GM13977 (cell line): ENCODE measurements at regions not wholly inside any gene's neighbourhood (a gene's known extent, or its start where the extent isn't known, plus 50 kb on each side); places are given as distances from the start of the nearest gene placed in this dataset.

ENCODE experiments used
- DNase-seq: peaks from one replicate; pipeline ENCODE4 v3.0.0; 2012; ENCODE audit warnings: low spot score
- in situ Hi-C: fragments of 300-500 bp; cut with MboI; formaldehyde crosslinking; loops from one replicate; pipeline ENCODE4 v1.12.0; 2022; ENCODE audit warnings: low sequenced_read_pairs, low pct_unique_long_range_greater_than_20kb, mixed read lengths, inconsistent platforms; ENCODE audit not compliant: unreplicated experiment
- TF ChIP-seq, protein P1 (sequence below): IDR thresholded peaks from 2 replicates; pipeline ENCODE4 v1.5.1; 2012; ENCODE audit warnings: mild to moderate bottlenecking, control low read depth; ENCODE audit not compliant: insufficient read depth; ENCODE audit errors: extremely low read depth, missing control alignments

DNA sequence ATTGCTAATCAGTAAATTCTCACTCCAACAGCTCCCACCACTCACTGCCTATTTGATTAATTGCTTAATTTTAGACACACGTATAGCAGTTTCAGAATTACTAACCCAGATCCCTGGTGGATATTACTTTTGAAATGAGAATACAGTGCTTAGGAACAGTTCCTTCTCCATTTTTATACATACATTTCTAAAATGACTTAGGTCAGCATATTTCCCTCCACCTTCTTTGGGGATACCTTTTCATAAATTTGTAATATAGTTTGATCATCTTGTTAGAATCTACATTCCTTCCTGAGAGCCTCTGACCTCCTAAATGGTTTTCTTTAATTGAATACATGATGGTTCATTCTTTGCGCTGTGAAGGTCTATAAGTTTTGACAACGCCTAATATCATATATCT is 279.8 kb upstream of the NETO1 start:
- no peak for DNase-seq
- TF ChIP-seq, protein P1, sequence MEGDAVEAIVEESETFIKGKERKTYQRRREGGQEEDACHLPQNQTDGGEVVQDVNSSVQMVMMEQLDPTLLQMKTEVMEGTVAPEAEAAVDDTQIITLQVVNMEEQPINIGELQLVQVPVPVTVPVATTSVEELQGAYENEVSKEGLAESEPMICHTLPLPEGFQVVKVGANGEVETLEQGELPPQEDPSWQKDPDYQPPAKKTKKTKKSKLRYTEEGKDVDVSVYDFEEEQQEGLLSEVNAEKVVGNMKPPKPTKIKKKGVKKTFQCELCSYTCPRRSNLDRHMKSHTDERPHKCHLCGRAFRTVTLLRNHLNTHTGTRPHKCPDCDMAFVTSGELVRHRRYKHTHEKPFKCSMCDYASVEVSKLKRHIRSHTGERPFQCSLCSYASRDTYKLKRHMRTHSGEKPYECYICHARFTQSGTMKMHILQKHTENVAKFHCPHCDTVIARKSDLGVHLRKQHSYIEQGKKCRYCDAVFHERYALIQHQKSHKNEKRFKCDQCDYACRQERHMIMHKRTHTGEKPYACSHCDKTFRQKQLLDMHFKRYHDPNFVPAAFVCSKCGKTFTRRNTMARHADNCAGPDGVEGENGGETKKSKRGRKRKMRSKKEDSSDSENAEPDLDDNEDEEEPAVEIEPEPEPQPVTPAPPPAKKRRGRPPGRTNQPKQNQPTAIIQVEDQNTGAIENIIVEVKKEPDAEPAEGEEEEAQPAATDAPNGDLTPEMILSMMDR = no peak
- in situ Hi-C loops = no loop called here

DNA sequence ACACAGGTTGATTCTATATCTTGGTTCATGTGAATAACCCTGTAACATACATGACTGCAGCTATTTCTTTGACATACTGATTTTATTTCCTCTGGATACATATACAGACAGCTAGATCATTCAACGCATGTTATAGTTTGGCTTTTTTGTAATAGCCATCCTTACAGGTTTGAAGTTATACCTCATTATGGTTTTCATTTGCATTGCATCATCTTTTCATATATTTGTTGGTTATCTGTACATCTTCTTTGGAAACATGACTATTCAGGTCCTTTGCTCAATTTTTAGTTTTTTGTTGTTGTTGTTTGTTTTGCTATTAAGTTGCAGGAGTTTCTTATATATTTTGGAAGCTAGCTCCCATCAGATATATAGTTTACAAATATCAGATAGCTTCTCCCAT is 276.2 kb upstream of the NETO1 start:
- in situ Hi-C loops = no loop called here
- no peak for DNase-seq
- TF ChIP-seq, protein P1 = no peak

DNA sequence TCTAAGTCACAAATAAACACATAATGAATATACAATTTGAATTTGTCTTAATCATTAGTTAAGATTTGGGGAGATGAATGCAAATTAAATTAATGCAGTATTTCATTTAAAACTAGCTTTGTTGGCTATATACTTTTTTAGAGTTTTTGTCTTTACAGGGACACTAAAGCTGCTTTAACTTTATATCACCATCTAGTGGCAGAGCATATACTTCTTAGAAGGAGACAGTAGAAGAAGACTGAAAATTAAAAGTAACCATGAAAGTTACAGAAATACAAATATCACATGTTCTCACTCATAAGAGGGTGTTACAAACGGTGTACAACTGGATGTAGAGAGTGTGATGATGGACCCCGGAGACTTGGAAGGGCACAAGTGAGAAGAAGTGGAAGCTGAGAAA is 268.3 kb upstream of the NETO1 start:
- TF ChIP-seq, protein P1 = peak; percentile 51
- peak; percentile 8 for DNase-seq
- in situ Hi-C loops = no loop called here

DNA sequence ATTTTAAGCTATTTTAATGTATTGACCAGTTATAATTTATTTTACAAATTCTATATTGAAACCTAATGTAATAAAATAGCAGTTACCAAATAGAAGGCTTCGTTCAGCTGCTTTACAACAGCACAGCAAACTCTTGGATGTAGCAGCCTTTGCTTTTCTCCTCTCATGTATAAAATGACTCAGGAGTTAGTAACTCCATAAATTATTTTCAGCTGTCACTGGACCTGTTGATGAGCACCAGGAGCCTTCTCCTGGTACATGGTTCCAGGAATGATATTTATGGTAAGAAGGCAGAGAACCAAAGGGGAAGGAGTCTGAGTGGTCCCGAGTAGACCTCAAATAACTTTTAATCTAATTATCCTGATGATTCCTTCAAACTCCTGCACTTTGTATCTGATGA is 256.4 kb upstream of the NETO1 start:
- DNase-seq = no peak
- in situ Hi-C loops = no loop called here
- TF ChIP-seq, protein P1 = no peak

DNA sequence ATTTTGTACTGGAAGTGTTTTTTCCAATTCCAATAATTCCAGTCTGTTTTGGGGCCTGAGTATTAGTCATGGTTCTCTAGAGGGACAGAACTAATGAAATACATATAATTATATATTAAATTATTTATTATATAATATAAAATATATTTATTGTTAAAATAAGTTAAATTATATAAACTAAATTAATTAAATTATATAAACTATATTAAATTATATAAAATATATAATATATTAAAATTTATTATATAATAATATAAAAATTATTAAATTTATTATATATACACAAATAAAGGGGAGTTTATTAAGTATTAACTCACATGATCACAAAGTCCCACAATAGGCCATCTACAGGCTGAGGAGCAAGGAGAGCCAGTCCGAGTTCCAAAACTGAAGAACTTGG is 253.4 kb upstream of the NETO1 start:
- TF ChIP-seq, protein P1 = no peak
- in situ Hi-C loops = no loop called here
- DNase-seq = no peak

DNA sequence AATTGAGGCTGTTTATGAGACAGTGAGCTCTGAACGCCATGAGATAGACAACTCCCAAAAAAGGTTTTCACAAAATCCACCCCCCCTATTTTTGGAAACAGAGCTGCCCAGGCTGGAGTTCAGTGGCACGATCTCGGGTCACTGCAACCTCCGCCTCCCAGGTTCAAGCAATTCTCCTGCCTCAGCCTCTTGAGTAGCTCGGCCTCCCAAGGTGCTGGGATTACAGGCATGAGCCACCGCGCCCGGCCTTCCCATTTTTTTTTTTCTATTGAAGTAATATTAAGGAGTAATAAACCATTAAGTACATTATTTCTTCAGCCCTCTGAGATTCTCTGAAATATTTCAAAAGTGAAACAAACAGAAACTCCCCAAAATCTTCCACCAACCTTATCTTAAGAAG is 252.8 kb upstream of the NETO1 start:
- TF ChIP-seq, protein P1 = no peak
- DNase-seq = no peak
- in situ Hi-C loops = no loop called here

DNA sequence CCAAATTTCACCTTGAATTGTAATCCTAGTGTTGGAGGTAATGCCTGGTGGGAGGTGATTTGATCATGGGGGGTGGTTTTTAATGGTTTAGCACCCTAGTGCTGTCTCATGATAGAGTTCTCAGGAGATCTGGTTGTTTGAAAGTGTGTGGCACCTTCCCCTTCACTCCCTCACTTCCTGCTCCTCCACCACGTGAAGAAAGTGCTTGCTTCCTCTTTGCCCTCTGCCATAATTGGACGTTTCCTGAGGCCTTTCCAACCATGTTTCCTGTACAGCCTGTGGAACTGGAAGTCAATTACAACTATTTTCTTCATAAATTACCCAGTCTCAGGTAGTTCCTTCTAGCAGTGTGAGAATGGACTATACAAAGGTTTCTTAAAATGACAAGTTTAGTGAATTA is 251.8 kb upstream of the NETO1 start:
- no peak for DNase-seq
- in situ Hi-C loops = no loop called here

More for the DNA sequence above, 251.8 kb upstream of the NETO1 start:
- TF ChIP-seq, protein P1 = no peak
